ENCODE measurements at regions not wholly inside any gene's neighbourhood (a gene's known extent, or its start where the extent isn't known, plus 50 kb on each side); places are given as distances from the start of the nearest gene placed in this dataset.

DNA sequence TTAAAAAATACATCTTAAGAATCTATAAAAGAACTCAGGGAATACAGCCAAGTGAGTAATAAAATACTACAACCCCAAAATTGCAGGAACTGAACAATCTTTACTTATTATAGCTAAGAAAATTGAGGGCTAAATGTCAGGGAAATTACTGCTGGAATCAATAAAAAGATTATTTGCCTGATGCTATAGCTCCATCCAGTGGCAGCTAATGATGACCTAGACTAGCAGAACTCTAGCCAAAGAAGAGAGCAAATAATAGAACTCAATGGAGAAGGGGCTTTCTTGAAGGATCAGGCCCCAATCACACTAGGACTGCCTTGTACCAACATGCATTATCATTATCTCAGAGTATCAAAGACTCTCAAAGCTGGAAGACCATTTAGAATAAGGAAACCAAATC, 85.0 kb upstream of the FAM241A start:
- intact Hi-C loops (cut with DNase I), result no loop called here
- no peaks in the 10 kb centered on the region for H3K9me3 ChIP-seq (ENCODE audit: control insufficient read depth, low read length)
- H3K27ac ChIP-seq (ENCODE audit: low read depth in 1 of 2, low read length in 2 of 2), result no peak overlapping the region
- no peaks in the 10 kb centered on the region for H3K4me1 ChIP-seq (ENCODE audit: control insufficient read depth in 1 of 2, insufficient read depth in 2 of 2, low read length in 2 of 2)
- no peaks in the 10 kb centered on the region for H3K27me3 ChIP-seq (ENCODE audit: control insufficient read depth in 1 of 2, insufficient read depth in 2 of 2, low read length in 1 of 2)
- ATAC-seq (ENCODE audit: low FRiP score) (no peak), DNase-seq (no peak)
- no peaks in the 10 kb centered on the region for H3K36me3 ChIP-seq (ENCODE audit: control insufficient read depth in 1 of 2, insufficient read depth in 2 of 2, low read length in 1 of 2)
- H3K4me3 ChIP-seq (ENCODE audit: low read length in 2 of 2), result no peak overlapping the region

DNA sequence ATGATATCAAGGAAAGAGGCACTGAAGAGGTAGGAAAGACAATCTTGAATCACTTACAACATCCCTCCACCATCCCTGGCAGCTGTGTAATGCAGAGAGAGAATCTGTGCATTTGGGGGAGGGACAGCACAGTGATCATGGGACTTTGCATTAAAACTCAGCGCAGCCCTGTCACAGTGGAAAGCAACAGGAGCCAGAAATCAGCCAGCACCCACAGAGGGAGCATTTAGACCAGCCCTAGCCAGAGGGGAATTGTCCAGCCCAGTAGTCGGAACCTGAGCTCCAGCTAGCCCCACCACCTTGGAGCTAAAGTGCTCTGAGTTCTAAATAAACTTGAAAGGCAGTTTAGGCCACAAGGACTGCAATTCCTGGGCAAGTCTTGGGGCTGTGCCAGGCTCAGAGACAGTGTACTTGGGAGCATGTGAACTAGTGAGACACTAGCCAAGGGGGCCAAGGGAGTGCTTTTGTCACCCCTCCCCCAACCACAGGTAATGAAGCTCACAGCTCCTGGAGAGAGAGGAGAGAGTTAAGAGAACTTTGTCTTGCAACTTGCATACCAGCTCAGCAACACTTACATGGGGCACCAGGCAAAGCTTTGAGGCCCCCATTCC, 83.9 kb upstream of the FAM241A start:
- Histone ChIP-seq H3K9me3 (ENCODE audit: control insufficient read depth, low read length) (no peaks in the 10 kb centered on the region), H3K27ac (ENCODE audit: low read depth in 1 of 2, low read length in 2 of 2) (no peak overlapping the region), H3K4me3 (ENCODE audit: low read length in 2 of 2) (no peak overlapping the region), H3K27me3 (ENCODE audit: control insufficient read depth in 1 of 2, insufficient read depth in 2 of 2, low read length in 1 of 2) (no peaks in the 10 kb centered on the region), H3K36me3 (ENCODE audit: control insufficient read depth in 1 of 2, insufficient read depth in 2 of 2, low read length in 1 of 2) (no peaks in the 10 kb centered on the region), H3K4me1 (ENCODE audit: control insufficient read depth in 1 of 2, insufficient read depth in 2 of 2, low read length in 2 of 2) (no peaks in the 10 kb centered on the region)
- DNase-seq (no peak), ATAC-seq (ENCODE audit: low FRiP score) (no peak)
- 58 to 61% methylated on average over 2 of the region's 2 CpGs for WGBS, 2 donors
- intact Hi-C loops (cut with DNase I), result no loop called here

DNA sequence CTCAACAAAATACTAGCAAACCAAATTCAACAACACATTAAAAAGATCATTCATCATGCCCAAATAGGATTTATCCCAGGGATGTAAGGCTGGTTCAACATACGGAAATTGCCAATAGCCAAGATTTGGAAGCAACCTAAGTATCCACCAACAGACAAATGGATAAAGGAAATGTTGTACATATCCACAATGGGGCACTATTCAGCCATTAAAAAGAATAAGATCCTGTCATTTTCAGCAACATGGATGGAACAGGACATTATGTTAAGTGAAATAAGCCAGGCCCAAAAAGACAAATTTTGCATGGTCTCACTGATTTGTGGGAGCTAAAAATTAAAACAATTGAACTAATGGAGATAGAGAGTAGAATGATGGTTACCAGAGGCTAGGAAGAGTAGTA, 82.0 kb upstream of the FAM241A start:
- Histone ChIP-seq H3K36me3 (ENCODE audit: control insufficient read depth in 1 of 2, insufficient read depth in 2 of 2, low read length in 1 of 2) (no peaks in the 10 kb centered on the region), H3K4me1 (ENCODE audit: control insufficient read depth in 1 of 2, insufficient read depth in 2 of 2, low read length in 2 of 2) (no peaks in the 10 kb centered on the region), H3K9me3 (ENCODE audit: control insufficient read depth, low read length) (no peaks in the 10 kb centered on the region), H3K27me3 (ENCODE audit: control insufficient read depth in 1 of 2, insufficient read depth in 2 of 2, low read length in 1 of 2) (no peaks in the 10 kb centered on the region), H3K27ac (ENCODE audit: low read depth in 1 of 2, low read length in 2 of 2) (no peak overlapping the region), H3K4me3 (ENCODE audit: low read length in 2 of 2) (no peak overlapping the region)
- ATAC-seq (ENCODE audit: low FRiP score) (no peak), DNase-seq (no peak)
- 86 to 91% methylated on average over 1 of the region's 1 CpG for WGBS, 2 donors
- intact Hi-C loops (cut with DNase I), result no loop called here

DNA sequence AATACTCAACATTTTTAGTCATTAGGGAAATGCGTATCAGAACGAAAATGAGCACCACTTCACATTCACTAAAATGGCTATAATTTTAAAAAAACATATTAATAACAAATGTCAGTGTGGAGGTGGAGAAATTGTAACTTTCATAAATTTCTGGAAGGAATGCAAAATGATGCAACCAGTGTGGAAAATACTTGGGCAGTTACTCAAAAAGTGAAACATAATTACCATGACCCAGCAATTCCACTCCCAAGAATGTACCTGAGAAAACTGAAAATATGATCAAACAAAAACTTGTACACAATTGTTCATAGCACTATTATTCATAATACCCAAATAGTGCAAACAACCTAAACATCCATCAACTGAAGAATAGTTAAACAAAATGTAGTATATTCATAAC, 76.1 kb upstream of the FAM241A start:
- intact Hi-C loops (cut with DNase I), result no loop called here
- 88 to 93% methylated on average over 2 of the region's 2 CpGs for WGBS, 2 donors

DNA sequence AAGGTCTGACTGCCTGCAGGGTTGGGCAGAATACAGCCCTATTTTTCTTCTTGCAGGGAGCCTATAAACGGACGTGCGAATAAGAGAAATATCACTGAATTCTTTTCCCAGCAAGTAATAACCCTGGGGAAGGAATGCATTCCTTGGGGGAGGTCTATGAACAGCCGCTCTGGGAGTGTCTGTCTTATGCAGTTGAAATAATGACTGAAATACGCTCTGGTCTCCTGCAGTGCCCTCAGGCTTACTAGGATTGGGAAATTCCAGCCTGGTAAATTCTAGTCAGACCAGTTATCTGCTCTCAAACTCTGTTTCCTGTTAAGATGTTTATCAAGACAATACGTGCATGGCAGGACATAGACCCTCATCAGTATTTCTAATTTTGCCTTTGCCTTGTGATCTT, 72.1 kb upstream of the FAM241A start:
- no peaks in the 10 kb centered on the region for H3K4me1 ChIP-seq (ENCODE audit: control insufficient read depth in 1 of 2, insufficient read depth in 2 of 2, low read length in 2 of 2)
- no peak overlapping the region for H3K27ac ChIP-seq (ENCODE audit: low read depth in 1 of 2, low read length in 2 of 2)
- H3K36me3 ChIP-seq (ENCODE audit: control insufficient read depth in 1 of 2, insufficient read depth in 2 of 2, low read length in 1 of 2), result no peaks in the 10 kb centered on the region
- intact Hi-C loops (cut with DNase I), result no loop called here
- no peaks in the 10 kb centered on the region for H3K9me3 ChIP-seq (ENCODE audit: control insufficient read depth, low read length)
- no peaks in the 10 kb centered on the region for H3K27me3 ChIP-seq (ENCODE audit: control insufficient read depth in 1 of 2, insufficient read depth in 2 of 2, low read length in 1 of 2)
- ATAC-seq (ENCODE audit: low FRiP score), result no peak
- WGBS, 2 donors, result 47 to 53% methylated on average over 6 of the region's 6 CpGs
- DNase-seq, result no peak
- H3K4me3 ChIP-seq (ENCODE audit: low read length in 2 of 2), result no peak overlapping the region

More for the DNA sequence above, 76.1 kb upstream of the FAM241A start:
- Histone ChIP-seq H3K4me3 (ENCODE audit: low read length in 2 of 2) (no peak overlapping the region), H3K9me3 (ENCODE audit: control insufficient read depth, low read length) (no peaks in the 10 kb centered on the region), H3K27ac (ENCODE audit: low read depth in 1 of 2, low read length in 2 of 2) (no peak overlapping the region), H3K4me1 (ENCODE audit: control insufficient read depth in 1 of 2, insufficient read depth in 2 of 2, low read length in 2 of 2) (no peaks in the 10 kb centered on the region), H3K27me3 (ENCODE audit: control insufficient read depth in 1 of 2, insufficient read depth in 2 of 2, low read length in 1 of 2) (no peaks in the 10 kb centered on the region), H3K36me3 (ENCODE audit: control insufficient read depth in 1 of 2, insufficient read depth in 2 of 2, low read length in 1 of 2) (no peaks in the 10 kb centered on the region)
- DNase-seq, result no peak
- ATAC-seq (ENCODE audit: low FRiP score), result no peak

DNA sequence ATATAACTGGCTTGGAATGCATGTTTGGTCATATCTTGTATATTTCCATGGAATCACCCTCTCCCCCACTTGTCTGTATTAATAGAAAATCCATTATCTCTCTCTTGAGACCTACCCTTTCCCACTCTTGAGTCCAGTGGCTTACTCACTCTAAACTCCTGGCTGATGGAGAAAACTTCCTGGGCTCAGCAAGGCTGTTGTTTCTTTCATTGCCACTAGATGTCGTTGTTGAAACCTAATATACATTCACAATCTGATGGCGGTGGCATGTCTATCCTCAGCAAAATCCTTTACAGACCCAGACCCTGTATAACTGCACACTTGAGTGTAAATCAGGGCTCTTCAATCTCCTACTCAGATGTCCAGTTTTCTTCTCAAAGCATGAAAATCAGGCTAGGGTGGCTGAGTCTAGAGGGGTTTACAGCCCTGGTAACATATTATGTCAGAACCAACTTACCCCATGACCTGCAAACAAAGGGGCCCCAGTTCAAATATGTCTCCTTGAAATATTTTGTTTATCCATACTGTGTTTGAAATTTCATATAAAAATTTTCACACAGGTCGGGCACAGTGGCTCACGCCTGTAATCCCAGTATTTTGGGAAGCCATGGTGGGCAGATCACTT, 70.0 kb upstream of the FAM241A start:
- Histone ChIP-seq H3K27me3 (ENCODE audit: control insufficient read depth in 1 of 2, insufficient read depth in 2 of 2, low read length in 1 of 2) (no peaks in the 10 kb centered on the region), H3K4me1 (ENCODE audit: control insufficient read depth in 1 of 2, insufficient read depth in 2 of 2, low read length in 2 of 2) (no peaks in the 10 kb centered on the region), H3K4me3 (ENCODE audit: low read length in 2 of 2) (no peak overlapping the region), H3K9me3 (ENCODE audit: control insufficient read depth, low read length) (no peaks in the 10 kb centered on the region), H3K36me3 (ENCODE audit: control insufficient read depth in 1 of 2, insufficient read depth in 2 of 2, low read length in 1 of 2) (no peaks in the 10 kb centered on the region), H3K27ac (ENCODE audit: low read depth in 1 of 2, low read length in 2 of 2) (no peak overlapping the region)
- WGBS, 2 donors, result 51 to 54% methylated on average over 4 of the region's 4 CpGs
- peak; percentile 56 for ATAC-seq (ENCODE audit: low FRiP score)
- DNase-seq, result no peak
- intact Hi-C loops (cut with DNase I), result no loop called here

DNA sequence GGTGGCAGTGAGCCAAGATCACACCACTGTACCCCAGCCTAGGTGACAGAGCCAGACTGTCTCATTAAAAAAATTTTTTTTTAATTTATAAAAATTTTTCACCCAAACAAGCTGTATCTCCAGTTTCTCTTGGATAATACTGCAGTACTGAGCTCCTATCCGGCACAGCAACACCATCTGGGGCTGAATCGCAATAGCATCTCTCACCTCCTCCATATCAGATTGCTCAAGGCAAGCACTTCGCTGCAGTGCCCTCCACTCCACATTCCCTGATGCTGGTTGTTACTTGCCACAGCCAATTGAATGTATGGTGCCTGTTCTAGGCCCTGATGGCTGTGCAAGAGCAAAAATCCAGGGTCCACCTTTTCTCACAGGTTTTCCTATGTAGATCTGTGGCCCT, 69.3 kb upstream of the FAM241A start:
- 94 to 96% methylated on average over 3 of the region's 3 CpGs for WGBS, 2 donors
- Histone ChIP-seq H3K4me1 (ENCODE audit: control insufficient read depth in 1 of 2, insufficient read depth in 2 of 2, low read length in 2 of 2) (no peaks in the 10 kb centered on the region), H3K27me3 (ENCODE audit: control insufficient read depth in 1 of 2, insufficient read depth in 2 of 2, low read length in 1 of 2) (no peaks in the 10 kb centered on the region), H3K36me3 (ENCODE audit: control insufficient read depth in 1 of 2, insufficient read depth in 2 of 2, low read length in 1 of 2) (no peaks in the 10 kb centered on the region), H3K9me3 (ENCODE audit: control insufficient read depth, low read length) (no peaks in the 10 kb centered on the region), H3K4me3 (ENCODE audit: low read length in 2 of 2) (no peak overlapping the region), H3K27ac (ENCODE audit: low read depth in 1 of 2, low read length in 2 of 2) (no peak overlapping the region)
- intact Hi-C loops (cut with DNase I), result no loop called here
- DNase-seq (no peak), ATAC-seq (ENCODE audit: low FRiP score) (no peak)

DNA sequence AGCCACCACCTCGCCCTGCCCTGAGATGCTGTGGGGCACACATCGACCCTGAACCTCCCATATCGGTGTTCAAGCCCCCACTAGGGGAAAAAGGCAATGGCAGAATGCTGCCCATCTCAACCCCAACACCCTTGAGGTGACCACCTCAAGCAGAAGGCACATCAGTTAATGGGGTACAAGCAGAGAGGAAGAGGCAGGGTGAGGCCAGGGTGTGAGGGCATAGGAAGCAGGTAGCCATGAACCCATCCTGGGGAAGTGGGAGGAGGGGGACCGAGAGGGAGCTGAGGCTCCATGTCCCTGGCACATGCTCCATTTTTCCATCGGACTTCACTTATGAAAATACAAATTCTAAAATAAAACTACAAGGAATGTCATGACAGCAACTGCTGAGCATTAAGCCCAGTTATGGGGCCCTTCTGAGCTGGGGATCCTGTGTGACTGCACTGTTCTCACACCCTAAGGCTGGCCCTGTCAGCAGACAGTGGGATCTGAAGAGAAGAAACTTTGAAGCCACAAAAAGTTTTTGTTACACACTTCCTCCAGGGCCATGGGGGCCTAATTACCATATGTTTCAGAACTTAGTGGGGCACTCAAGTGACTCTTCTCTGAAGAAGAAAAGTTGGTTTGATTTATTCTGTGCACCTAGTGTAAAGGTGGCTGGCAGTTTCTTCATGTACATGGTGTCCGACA, 68.2 kb upstream of the FAM241A start:
- WGBS, 2 donors, result 74 to 77% methylated on average over 6 of the region's 6 CpGs
- intact Hi-C loops (cut with DNase I), result no loop called here
- Histone ChIP-seq H3K36me3 (ENCODE audit: control insufficient read depth in 1 of 2, insufficient read depth in 2 of 2, low read length in 1 of 2) (no peaks in the 10 kb centered on the region), H3K9me3 (ENCODE audit: control insufficient read depth, low read length) (no peaks in the 10 kb centered on the region), H3K27me3 (ENCODE audit: control insufficient read depth in 1 of 2, insufficient read depth in 2 of 2, low read length in 1 of 2) (no peaks in the 10 kb centered on the region), H3K4me1 (ENCODE audit: control insufficient read depth in 1 of 2, insufficient read depth in 2 of 2, low read length in 2 of 2) (no peaks in the 10 kb centered on the region), H3K27ac (ENCODE audit: low read depth in 1 of 2, low read length in 2 of 2) (no peak overlapping the region), H3K4me3 (ENCODE audit: low read length in 2 of 2) (no peak overlapping the region)
- DNase-seq (no peak), ATAC-seq (ENCODE audit: low FRiP score) (no peak)

DNA sequence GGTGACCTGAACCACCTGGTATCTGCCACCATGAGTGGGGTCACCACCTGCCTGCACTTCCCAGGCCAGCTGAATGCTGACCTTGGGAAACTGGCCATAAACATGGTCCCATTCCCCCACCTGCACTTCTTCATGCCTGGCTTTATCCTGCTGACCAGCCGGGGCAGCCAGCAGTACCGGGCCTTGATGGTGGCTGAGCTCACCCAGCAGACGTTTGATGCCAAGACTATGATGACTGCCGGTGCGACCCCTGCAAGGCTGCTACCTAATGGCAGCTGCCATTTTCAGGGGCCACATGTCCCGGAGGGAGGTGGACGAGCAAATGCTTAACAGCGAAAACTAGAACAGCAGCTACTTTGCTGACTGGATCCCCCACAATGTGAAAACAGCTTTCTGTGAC, 67.5 kb upstream of the FAM241A start:
- no peak overlapping the region for H3K27ac ChIP-seq (ENCODE audit: low read depth in 1 of 2, low read length in 2 of 2)
- no peak overlapping the region for H3K4me3 ChIP-seq (ENCODE audit: low read length in 2 of 2)
- WGBS, 2 donors, result 91 to 92% methylated on average over 8 of the region's 8 CpGs
- H3K4me1 ChIP-seq (ENCODE audit: control insufficient read depth in 1 of 2, insufficient read depth in 2 of 2, low read length in 2 of 2), result no peaks in the 10 kb centered on the region
- ATAC-seq (ENCODE audit: low FRiP score), result no peak
- no peaks in the 10 kb centered on the region for H3K9me3 ChIP-seq (ENCODE audit: control insufficient read depth, low read length)
- DNase-seq, result no peak
- intact Hi-C loops (cut with DNase I), result no loop called here
- H3K27me3 ChIP-seq (ENCODE audit: control insufficient read depth in 1 of 2, insufficient read depth in 2 of 2, low read length in 1 of 2), result no peaks in the 10 kb centered on the region
- H3K36me3 ChIP-seq (ENCODE audit: control insufficient read depth in 1 of 2, insufficient read depth in 2 of 2, low read length in 1 of 2), result no peaks in the 10 kb centered on the region

All from aorta (tissue), 5 donors.